Transverse colon (tissue), 4 donors: ENCODE measurements at regions not wholly inside any gene's neighbourhood (a gene's known extent, or its start where the extent isn't known, plus 50 kb on each side); places are given as distances from the start of the nearest gene placed in this dataset.

Experiments
- EP300 ChIP-seq: sonication (generic); formaldehyde crosslinking; IDR thresholded peaks from one replicate; pipeline ENCODE4 v1.6.1; 2017; ENCODE audit warnings: antibody characterized with exemption, low read depth
- POLR2A ChIP-seq: fragments of 450-650 bp; IDR thresholded peaks from one replicate; pipeline ENCODE4 v1.6.1; 2016; ENCODE audit warnings: antibody characterized with exemption, mild to moderate bottlenecking, moderate library complexity
- POLR2AphosphoS5 ChIP-seq, 3 donors: sonication (generic); formaldehyde crosslinking; IDR thresholded peaks; one replicate each; pipeline ENCODE4 v1.6.1; 2016; ENCODE audit warnings: antibody characterized with exemption in 3 of 3
- TF ChIP-seq, protein P1 (sequence below), 5 experiments: fragments of 200-600 bp in 3 of 5; fragments of 450-650 bp in 2 of 5; sonication (generic) in 3 of 5; IDR thresholded peaks; 1 replicate in 2 of 5; 2 replicates in 3 of 5; pipeline ENCODE4 v1.5.1; 2016 to 2017; ENCODE audit warnings: antibody characterized with exemption in 5 of 5, inconsistent platforms in 3 of 5, mild to moderate bottlenecking in 2 of 5, moderate library complexity in 1 of 5

DNA sequence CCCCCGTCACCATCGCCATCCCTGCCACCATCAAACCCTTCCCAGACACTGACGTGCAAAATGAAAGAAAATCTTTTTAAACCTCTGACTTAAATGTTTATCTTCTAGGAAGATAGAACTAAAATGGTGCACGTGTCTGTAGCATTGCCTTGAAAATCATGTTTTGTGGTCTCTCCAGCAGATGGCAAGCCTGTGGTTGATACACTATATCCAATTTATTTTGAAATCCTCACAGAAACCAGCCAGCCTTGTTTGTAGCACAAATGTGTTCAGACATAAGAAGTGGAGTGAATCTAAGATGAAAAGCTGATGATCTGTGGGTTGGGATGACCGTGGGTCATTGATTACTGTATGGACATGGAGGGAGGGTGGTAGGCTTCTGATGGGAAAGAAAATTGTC is 436.2 kb upstream of the SMIM21 start:
- TF ChIP-seq, protein P1, sequence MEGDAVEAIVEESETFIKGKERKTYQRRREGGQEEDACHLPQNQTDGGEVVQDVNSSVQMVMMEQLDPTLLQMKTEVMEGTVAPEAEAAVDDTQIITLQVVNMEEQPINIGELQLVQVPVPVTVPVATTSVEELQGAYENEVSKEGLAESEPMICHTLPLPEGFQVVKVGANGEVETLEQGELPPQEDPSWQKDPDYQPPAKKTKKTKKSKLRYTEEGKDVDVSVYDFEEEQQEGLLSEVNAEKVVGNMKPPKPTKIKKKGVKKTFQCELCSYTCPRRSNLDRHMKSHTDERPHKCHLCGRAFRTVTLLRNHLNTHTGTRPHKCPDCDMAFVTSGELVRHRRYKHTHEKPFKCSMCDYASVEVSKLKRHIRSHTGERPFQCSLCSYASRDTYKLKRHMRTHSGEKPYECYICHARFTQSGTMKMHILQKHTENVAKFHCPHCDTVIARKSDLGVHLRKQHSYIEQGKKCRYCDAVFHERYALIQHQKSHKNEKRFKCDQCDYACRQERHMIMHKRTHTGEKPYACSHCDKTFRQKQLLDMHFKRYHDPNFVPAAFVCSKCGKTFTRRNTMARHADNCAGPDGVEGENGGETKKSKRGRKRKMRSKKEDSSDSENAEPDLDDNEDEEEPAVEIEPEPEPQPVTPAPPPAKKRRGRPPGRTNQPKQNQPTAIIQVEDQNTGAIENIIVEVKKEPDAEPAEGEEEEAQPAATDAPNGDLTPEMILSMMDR (IDR thresholded peaks at IDR 0.05): no peak
- TF ChIP-seq POLR2A (no peak), POLR2AphosphoS5 (IDR thresholded peaks at IDR 0.05) (no peak), EP300 (no peak)
